Left renal pelvis (tissue), 4 donors: ENCODE measurements at regions not wholly inside any gene's neighbourhood (a gene's known extent, or its start where the extent isn't known, plus 50 kb on each side); places are given as distances from the start of the nearest gene placed in this dataset.
A peak's percentile ranks its signal among the peaks of the same experiment; 100 is the strongest.
"Not testable (repeated sequence)": the region's sequence is repeated elsewhere in the genome, so short reads cannot be mapped to it uniquely, and the experiment has no call there.

Experiments used
- DNase-seq, 4 donors: peaks; one replicate each; pipeline ENCODE4 v3.0.0-alpha.2; 2013; ENCODE audit warnings: low read depth in 4 of 4, low spot score in 3 of 4

GRCh38 chr7:9671979-9672917 is 1238.8 kb downstream of the NXPH1 start:
- no peak for DNase-seq

GRCh38 chr7:9680713-9681112 is 1247.3 kb downstream of the NXPH1 start:
- DNase-seq: no peak

- DNase-seq: no peak
Measured at GRCh38 chr7:9681284-9681683, 1247.9 kb downstream of the NXPH1 start.

- DNase-seq: no peak
Measured at GRCh38 chr7:9691286-9691685, 1257.9 kb downstream of the NXPH1 start.

GRCh38 chr7:9698375-9698774 is 1265.0 kb downstream of the NXPH1 start:
- DNase-seq: no peak

GRCh38 chr7:9709216-9709615 is 1264.5 kb upstream of the PHF14 start:
- DNase-seq: peak in 2 of 4 donors; percentile 6 to 11

GRCh38 chr7:9711259-9711918 is 1262.3 kb upstream of the PHF14 start:
- DNase-seq: no peak

- DNase-seq: no peak
Measured at GRCh38 chr7:9718071-9718661, 1255.5 kb upstream of the PHF14 start.

GRCh38 chr7:9719303-9719702 is 1254.4 kb upstream of the PHF14 start:
- DNase-seq: no peak

- DNase-seq: no peak
Measured at GRCh38 chr7:9719721-9720120, 1254.0 kb upstream of the PHF14 start.

GRCh38 chr7:9725940-9726663 is 1247.6 kb upstream of the PHF14 start:
- not testable (repeated sequence) for DNase-seq

- DNase-seq: not testable (repeated sequence)
Measured at GRCh38 chr7:9726811-9727210, 1246.9 kb upstream of the PHF14 start.

- DNase-seq: not testable (repeated sequence)
Measured at GRCh38 chr7:9727467-9727869, 1246.2 kb upstream of the PHF14 start.

GRCh38 chr7:9728014-9728657 is 1245.5 kb upstream of the PHF14 start:
- not testable (repeated sequence) for DNase-seq

GRCh38 chr7:9752033-9752432 is 1221.6 kb upstream of the PHF14 start:
- no peak for DNase-seq

GRCh38 chr7:9761224-9761623 is 1212.4 kb upstream of the PHF14 start:
- DNase-seq: no peak

- no peak for DNase-seq
Measured at GRCh38 chr7:9776900-9777299, 1196.8 kb upstream of the PHF14 start.

- DNase-seq: no peak
Measured at GRCh38 chr7:9778367-9778766, 1195.3 kb upstream of the PHF14 start.

GRCh38 chr7:9781710-9782109 is 1192.0 kb upstream of the PHF14 start:
- DNase-seq: no peak

- DNase-seq: no peak
Measured at GRCh38 chr7:9782275-9782674, 1191.4 kb upstream of the PHF14 start.
